CD4-positive, alpha-beta memory T cell (primary cell): ENCODE measurements at regions not wholly inside any gene's neighbourhood (a gene's known extent, or its start where the extent isn't known, plus 50 kb on each side); places are given as distances from the start of the nearest gene placed in this dataset.

Experiments used
- CTCF ChIA-PET: fragments of 350-600 bp; sonication (Branson Sonifier 250); formaldehyde crosslinking; loops from one replicate; lab custom pipeline; 2021; ENCODE audit warnings: inconsistent platforms; ENCODE audit not compliant: partially characterized antibody; lab: Charles Lee
- POLR2A ChIA-PET: fragments of 350-600 bp; sonication (Branson Sonifier 250); formaldehyde crosslinking; loops from one replicate; lab custom pipeline; 2021; ENCODE audit not compliant: partially characterized antibody; lab: Charles Lee
- DNase-seq, 5 donors: peaks; one replicate each; pipeline versions ENCODE4 v3.0.0 to v3.0.0-alpha.2; 2020 to 2022; ENCODE audit warnings: mixed read lengths in 1 of 5
- H3K27ac ChIP-seq: one replicate; pipeline ENCODE4 v1.7.0; 2013; ENCODE audit warnings: low read depth, low read length
- H3K27me3 ChIP-seq: 2 replicates; pipeline ENCODE4 v1.7.0; 2013; ENCODE audit warnings: mild to moderate bottlenecking, low read length, moderate library complexity; ENCODE audit not compliant: insufficient read depth
- H3K36me3 ChIP-seq: 2 replicates; pipeline ENCODE4 v1.7.0; 2013; ENCODE audit warnings: mild to moderate bottlenecking, low read length, moderate library complexity; ENCODE audit not compliant: insufficient read depth
- H3K4me1 ChIP-seq: 2 replicates; pipeline ENCODE4 v1.7.0; 2013; ENCODE audit warnings: mild to moderate bottlenecking, low read length, moderate library complexity; ENCODE audit not compliant: insufficient read depth
- H3K4me3 ChIP-seq, 2 donors: one replicate each; pipeline ENCODE4 v1.7.0; 2013; ENCODE audit warnings: low read length in 2 of 2, mild to moderate bottlenecking in 1 of 2
- H3K9me3 ChIP-seq, 2 donors: one replicate each; pipeline ENCODE4 v1.7.0; 2013; ENCODE audit warnings: low read length in 2 of 2, control low read depth in 1 of 2; ENCODE audit not compliant: control insufficient read depth in 1 of 2
- H3K27ac Mint-ChIP-seq, 7 donors: one replicate each; pipeline ENCODE4 v1.8.0; 2020 to 2021; ENCODE audit warnings: mixed read lengths in 7 of 7, mild to moderate bottlenecking in 6 of 7, inconsistent platforms in 3 of 7, moderate library complexity in 3 of 7
- H3K27me3 Mint-ChIP-seq, 2 donors: one replicate each; pipeline ENCODE4 v1.8.0; 2020 to 2021; ENCODE audit warnings: mixed read lengths in 2 of 2
- H3K36me3 Mint-ChIP-seq, 2 donors: one replicate each; pipeline ENCODE4 v1.8.0; 2020 to 2021; ENCODE audit warnings: mixed read lengths in 2 of 2, inconsistent platforms in 1 of 2, mild to moderate bottlenecking in 1 of 2
- H3K4me1 Mint-ChIP-seq, 4 donors: one replicate each; pipeline ENCODE4 v1.8.0; 2020 to 2021; ENCODE audit warnings: mixed read lengths in 4 of 4, mild to moderate bottlenecking in 1 of 4
- H3K4me3 Mint-ChIP-seq, 8 donors: one replicate each; pipeline ENCODE4 v1.8.0; 2020 to 2021; ENCODE audit warnings: mixed read lengths in 8 of 8, mild to moderate bottlenecking in 7 of 8, moderate library complexity in 6 of 8, inconsistent platforms in 3 of 8
- H3K9me3 Mint-ChIP-seq, 8 donors: one replicate each; pipeline ENCODE4 v1.8.0; 2020 to 2021; ENCODE audit warnings: mixed read lengths in 8 of 8, mild to moderate bottlenecking in 5 of 8, inconsistent platforms in 3 of 8, moderate library complexity in 1 of 8
- intact Hi-C: fragments of 100-400 bp; cut with micrococcal nuclease; formaldehyde crosslinking; loops from one replicate; pipeline ENCODE4 v1.15.1; 2023

GRCh38 chr20:16119909-16120308 lies 453.3 kb downstream of the KIF16B start:
- Mint-ChIP-seq H3K27ac (no peak overlapping the region), H3K9me3 (peaks cover 0 to 6% (median 0%) of the 10 kb centered on the region in 8 donors), H3K36me3 (no peaks in the 10 kb centered on the region), H3K27me3 (no peaks in the 10 kb centered on the region), H3K4me1 (no peaks in the 10 kb centered on the region), H3K4me3 (no peak overlapping the region)
- intact Hi-C loops, result no loop called here
- Histone ChIP-seq H3K4me1 (no peaks in the 10 kb centered on the region), H3K36me3 (no peaks in the 10 kb centered on the region), H3K9me3 (no peaks in the 10 kb centered on the region), H3K4me3 (no peak overlapping the region), H3K27ac (no peak overlapping the region), H3K27me3 (no peaks in the 10 kb centered on the region)
- CTCF ChIA-PET, result no interaction called here
- POLR2A ChIA-PET, result no interaction called here
- DNase-seq, result no peak

- no peak overlapping the region for H3K4me3 ChIP-seq
- CTCF ChIA-PET, result no interaction called here
- no peak overlapping the region for H3K27ac ChIP-seq
- H3K27me3 ChIP-seq, result no peaks in the 10 kb centered on the region
- H3K4me1 Mint-ChIP-seq, result no peaks in the 10 kb centered on the region
- DNase-seq, result no peak
- POLR2A ChIA-PET, result no interaction called here
- H3K27ac Mint-ChIP-seq, result no peak overlapping the region
- peaks cover 0 to 6% (median 2%) of the 10 kb centered on the region in 8 donors for H3K9me3 Mint-ChIP-seq
- no peak overlapping the region for H3K4me3 Mint-ChIP-seq
- H3K36me3 Mint-ChIP-seq, result no peaks in the 10 kb centered on the region
- H3K4me1 ChIP-seq, result no peaks in the 10 kb centered on the region
- H3K9me3 ChIP-seq, result no peaks in the 10 kb centered on the region
- no peaks in the 10 kb centered on the region for H3K27me3 Mint-ChIP-seq
- no peaks in the 10 kb centered on the region for H3K36me3 ChIP-seq
- intact Hi-C loops, result no loop called here
Measured at GRCh38 chr20:16115911-16116552, 457.2 kb downstream of the KIF16B start.

GRCh38 chr20:16113736-16114135 lies 459.5 kb downstream of the KIF16B start:
- Histone ChIP-seq H3K9me3 (no peaks in the 10 kb centered on the region), H3K36me3 (no peaks in the 10 kb centered on the region), H3K27ac (no peak overlapping the region), H3K4me3 (no peak overlapping the region), H3K27me3 (no peaks in the 10 kb centered on the region), H3K4me1 (no peaks in the 10 kb centered on the region)
- H3K27me3 Mint-ChIP-seq, result no peaks in the 10 kb centered on the region
- H3K4me3 Mint-ChIP-seq, result no peak overlapping the region
- ChIA-PET POLR2A (no interaction called here), CTCF (no interaction called here)
- intact Hi-C loops, result no loop called here
- no peaks in the 10 kb centered on the region for H3K36me3 Mint-ChIP-seq
- DNase-seq, result no peak
- H3K9me3 Mint-ChIP-seq, result peaks cover 0 to 8% (median 3%) of the 10 kb centered on the region in 8 donors
- H3K27ac Mint-ChIP-seq, result no peak overlapping the region
- H3K4me1 Mint-ChIP-seq, result no peaks in the 10 kb centered on the region

- intact Hi-C loops, result no loop called here
- ChIA-PET CTCF (no interaction called here), POLR2A (no interaction called here)
- Histone ChIP-seq H3K36me3 (no peaks in the 10 kb centered on the region), H3K27me3 (no peaks in the 10 kb centered on the region), H3K27ac (no peak overlapping the region), H3K9me3 (no peaks in the 10 kb centered on the region), H3K4me3 (no peak overlapping the region), H3K4me1 (no peaks in the 10 kb centered on the region)
- H3K4me1 Mint-ChIP-seq, result no peaks in the 10 kb centered on the region
- no peak overlapping the region for H3K27ac Mint-ChIP-seq
- H3K27me3 Mint-ChIP-seq, result no peaks in the 10 kb centered on the region
- no peak overlapping the region for H3K4me3 Mint-ChIP-seq
- H3K9me3 Mint-ChIP-seq, result peaks cover 2 to 11% (median 5%) of the 10 kb centered on the region in 8 donors
- no peaks in the 10 kb centered on the region for H3K36me3 Mint-ChIP-seq
- DNase-seq, result no peak
Measured at GRCh38 chr20:16111852-16112412, 461.3 kb downstream of the KIF16B start.

GRCh38 chr20:16111172-16111832 lies 461.9 kb downstream of the KIF16B start:
- Mint-ChIP-seq H3K4me1 (no peaks in the 10 kb centered on the region), H3K27ac (no peak overlapping the region), H3K27me3 (no peaks in the 10 kb centered on the region), H3K9me3 (peaks cover 2 to 12% (median 7%) of the 10 kb centered on the region in 8 donors), H3K36me3 (no peaks in the 10 kb centered on the region), H3K4me3 (no peak overlapping the region)
- ChIA-PET POLR2A (no interaction called here), CTCF (no interaction called here)
- no peak for DNase-seq
- no peak overlapping the region for H3K4me3 ChIP-seq
- no peaks in the 10 kb centered on the region for H3K27me3 ChIP-seq
- H3K4me1 ChIP-seq, result no peaks in the 10 kb centered on the region
- no peaks in the 10 kb centered on the region for H3K9me3 ChIP-seq
- H3K27ac ChIP-seq, result no peak overlapping the region
- intact Hi-C loops, result no loop called here
- no peaks in the 10 kb centered on the region for H3K36me3 ChIP-seq

- ChIA-PET CTCF (no interaction called here), POLR2A (no interaction called here)
- intact Hi-C loops, result no loop called here
- Histone ChIP-seq H3K4me3 (no peak overlapping the region), H3K36me3 (no peaks in the 10 kb centered on the region), H3K4me1 (no peaks in the 10 kb centered on the region), H3K9me3 (no peaks in the 10 kb centered on the region), H3K27me3 (no peaks in the 10 kb centered on the region), H3K27ac (no peak overlapping the region)
- no peak overlapping the region for H3K27ac Mint-ChIP-seq
- H3K9me3 Mint-ChIP-seq, result peaks cover 2 to 17% (median 7%) of the 10 kb centered on the region in 8 donors
- H3K4me1 Mint-ChIP-seq, result no peaks in the 10 kb centered on the region
- H3K4me3 Mint-ChIP-seq, result no peak overlapping the region
- no peaks in the 10 kb centered on the region for H3K27me3 Mint-ChIP-seq
- no peak for DNase-seq
- H3K36me3 Mint-ChIP-seq, result no peaks in the 10 kb centered on the region
Measured at GRCh38 chr20:16107172-16107870, 465.9 kb downstream of the KIF16B start.

- Histone ChIP-seq H3K27me3 (no peaks in the 10 kb centered on the region), H3K36me3 (no peaks in the 10 kb centered on the region), H3K27ac (no peak overlapping the region), H3K4me3 (no peak overlapping the region), H3K9me3 (no peaks in the 10 kb centered on the region), H3K4me1 (no peaks in the 10 kb centered on the region)
- POLR2A ChIA-PET, result no interaction called here
- no peak for DNase-seq
- peaks cover 2 to 17% (median 7%) of the 10 kb centered on the region in 8 donors for H3K9me3 Mint-ChIP-seq
- intact Hi-C loops, result no loop called here
- H3K27ac Mint-ChIP-seq, result no peak overlapping the region
- CTCF ChIA-PET, result no interaction called here
- H3K36me3 Mint-ChIP-seq, result no peaks in the 10 kb centered on the region
- no peaks in the 10 kb centered on the region for H3K4me1 Mint-ChIP-seq
- no peak overlapping the region for H3K4me3 Mint-ChIP-seq
- H3K27me3 Mint-ChIP-seq, result no peaks in the 10 kb centered on the region
Measured at GRCh38 chr20:16106191-16106849, 466.9 kb downstream of the KIF16B start.
